MCF 10A (cell line): ENCODE measurements at regions not wholly inside any gene's neighbourhood (a gene's known extent, or its start where the extent isn't known, plus 50 kb on each side); places are given as distances from the start of the nearest gene placed in this dataset.
A peak's percentile ranks its signal among the peaks of the same experiment; 100 is the strongest.
"Not testable (repeated sequence)": the region's sequence is repeated elsewhere in the genome, so short reads cannot be mapped to it uniquely, and the experiment has no call there.

Experiments used
- BruUV-seq: library from RNA; stranded (reverse); fragments of 400-500 nt; replicated peaks from 2 replicates; lab custom pipeline; 2021; lab: Mats Ljungman, UMichigan
- CTCF ChIA-PET: fragments of 300-600 bp; sonication (Branson Sonifier 250); formaldehyde crosslinking; extraction: SDS; loops from one replicate; lab custom pipeline; 2021; ENCODE audit warnings: antibody characterized with exemption, inconsistent platforms; lab: Yijun Ruan, JAX
- POLR2A ChIA-PET: fragments of 300-600, 350-650 bp; sonication (Branson Sonifier 250); formaldehyde crosslinking; extraction: SDS; loops from one replicate; lab custom pipeline; 2020; ENCODE audit warnings: antibody characterized with exemption, inconsistent platforms; lab: Yijun Ruan, JAX
- DNase-seq: peaks from one replicate; pipeline ENCODE4 v3.0.0-alpha.2; 2018; ENCODE audit not compliant: unreplicated experiment
- H3K27ac Mint-ChIP-seq: one replicate; pipeline ENCODE4 v1.8.0; 2022; ENCODE audit warnings: mild to moderate bottlenecking, low read depth, mixed read lengths; ENCODE audit not compliant: unreplicated experiment
- H3K27me3 Mint-ChIP-seq: one replicate; pipeline ENCODE4 v1.8.0; 2022; ENCODE audit warnings: mixed read lengths; ENCODE audit not compliant: insufficient read depth, unreplicated experiment
- H3K36me3 Mint-ChIP-seq: one replicate; pipeline ENCODE4 v1.8.0; 2022; ENCODE audit warnings: mild to moderate bottlenecking, moderate library complexity, mixed read lengths; ENCODE audit not compliant: insufficient read depth, unreplicated experiment
- H3K4me1 Mint-ChIP-seq: one replicate; pipeline ENCODE4 v1.8.0; 2022; ENCODE audit warnings: mixed read lengths; ENCODE audit not compliant: insufficient read depth, unreplicated experiment
- H3K4me3 Mint-ChIP-seq: one replicate; pipeline ENCODE4 v1.8.0; 2022; ENCODE audit warnings: mild to moderate bottlenecking, moderate library complexity, mixed read lengths; ENCODE audit not compliant: unreplicated experiment
- H3K9me3 Mint-ChIP-seq: one replicate; pipeline ENCODE4 v1.8.0; 2022; ENCODE audit warnings: mixed read lengths; ENCODE audit not compliant: unreplicated experiment
- CTCF ChIP-seq: fragments of 200-600 bp; IDR thresholded peaks from one replicate; pipeline ENCODE4 v1.8.0; 2022; ENCODE audit warnings: antibody characterized with exemption, mild to moderate bottlenecking; ENCODE audit not compliant: unreplicated experiment
- intact Hi-C: fragments of 100-400 bp; cut with micrococcal nuclease; formaldehyde crosslinking; loops from 2 replicates; pipeline ENCODE4 v1.14.1; 2022

GRCh38 chrX:146906166-146906565, 91.6 kb upstream of the CXorf51A start:
- CTCF ChIA-PET, result no interaction called here
- H3K4me1 Mint-ChIP-seq, result peaks cover 17% of the 10 kb centered on the region
- peaks cover 6% of the 10 kb centered on the region for H3K36me3 Mint-ChIP-seq
- no peak overlapping the region for H3K4me3 Mint-ChIP-seq
- no peak for DNase-seq
- no TSS peak for BruUV-seq
- POLR2A ChIA-PET, result no interaction called here
- TF ChIP-seq CTCF, result no peak
- no peaks in the 10 kb centered on the region for H3K9me3 Mint-ChIP-seq
- H3K27me3 Mint-ChIP-seq, result no peaks in the 10 kb centered on the region
- H3K27ac Mint-ChIP-seq, result no peak overlapping the region
- intact Hi-C loops, result no loop called here

GRCh38 chrX:146887020-146887419, 72.5 kb upstream of the CXorf51A start:
- no peak for TF ChIP-seq CTCF
- H3K9me3 Mint-ChIP-seq, result peaks cover 14% of the 10 kb centered on the region
- no TSS peak for BruUV-seq
- intact Hi-C loops, result no loop called here
- ChIA-PET CTCF (interaction anchor here (1.0 kb wide), 1 partner anchor 9 kb away, joined by 3 read pairs; no protein-coding TSS in a partner anchor), POLR2A (interaction anchor here (0.6 to 1.2 kb wide), 2 partner anchors 22 to 568 kb away, joined by 3 read pairs; no protein-coding TSS in a partner anchor)
- H3K36me3 Mint-ChIP-seq, result no peaks in the 10 kb centered on the region
- peak; percentile 31 for DNase-seq
- H3K27me3 Mint-ChIP-seq, result no peaks in the 10 kb centered on the region
- H3K4me1 Mint-ChIP-seq, result peaks cover 5% of the 10 kb centered on the region
- no peak overlapping the region for H3K4me3 Mint-ChIP-seq
- H3K27ac Mint-ChIP-seq, result no peak overlapping the region

- peak overlapping the region; percentile 3 for H3K4me3 Mint-ChIP-seq
- no peak for TF ChIP-seq CTCF
- intact Hi-C loops, result no loop called here
- ChIA-PET CTCF (no interaction called here), POLR2A (no interaction called here)
- no TSS peak for BruUV-seq
- peaks cover 7% of the 10 kb centered on the region for H3K36me3 Mint-ChIP-seq
- H3K4me1 Mint-ChIP-seq, result peaks cover 6% of the 10 kb centered on the region
- DNase-seq, result no peak
- H3K27ac Mint-ChIP-seq, result no peak overlapping the region
- H3K9me3 Mint-ChIP-seq, result peaks cover 25% of the 10 kb centered on the region
- H3K27me3 Mint-ChIP-seq, result no peaks in the 10 kb centered on the region
These were observed 67.0 kb upstream of the CXorf51A start for GRCh38 chrX:146881521-146881920.

- intact Hi-C loops, H3K36me3 Mint-ChIP-seq, BruUV-seq, H3K27me3 Mint-ChIP-seq, H3K9me3 Mint-ChIP-seq, H3K4me3 Mint-ChIP-seq, CTCF ChIA-PET, H3K27ac Mint-ChIP-seq, H3K4me1 Mint-ChIP-seq, DNase-seq, POLR2A ChIA-PET: not testable (repeated sequence)
These were observed 52.3 kb upstream of the CXorf51A start for GRCh38 chrX:146866846-146867245.

- H3K4me3 Mint-ChIP-seq, H3K9me3 Mint-ChIP-seq, intact Hi-C loops, DNase-seq, H3K4me1 Mint-ChIP-seq, POLR2A ChIA-PET, BruUV-seq, H3K36me3 Mint-ChIP-seq, CTCF ChIA-PET, H3K27ac Mint-ChIP-seq, H3K27me3 Mint-ChIP-seq: not testable (repeated sequence)
These were observed 51.2 kb upstream of the CXorf51A start for GRCh38 chrX:146865734-146866133.
